T-helper 17 cell (primary cell): ENCODE measurements at regions not wholly inside any gene's neighbourhood (a gene's known extent, or its start where the extent isn't known, plus 50 kb on each side); places are given as distances from the start of the nearest gene placed in this dataset.

Experiments
- ATAC-seq: fragments of 150-1000 bp; cut with Tn5 transposase; 2 replicates; pipeline ENCODE4 v1.10.0; 2021; ENCODE audit warnings: mild to moderate bottlenecking, moderate library complexity
- DNase-seq, 3 donors: peaks; one replicate each; pipeline versions ENCODE4 v3.0.0 to v3.0.0-alpha.2; 2020 to 2021
- H3K9me3 ChIP-seq: one replicate; pipeline ENCODE4 v1.7.0; 2013; ENCODE audit warnings: low read length, mild to moderate bottlenecking; ENCODE audit not compliant: control insufficient read depth, poor library complexity, severe bottlenecking
- H3K27ac Mint-ChIP-seq: one replicate; pipeline ENCODE4 v1.8.0; 2022; ENCODE audit warnings: mild to moderate bottlenecking, moderate library complexity, mixed read lengths
- H3K27me3 Mint-ChIP-seq: one replicate; pipeline ENCODE4 v1.8.0; 2022; ENCODE audit warnings: mixed read lengths
- H3K36me3 Mint-ChIP-seq: one replicate; pipeline ENCODE4 v1.8.0; 2022; ENCODE audit warnings: low read depth, mixed read lengths
- H3K4me1 Mint-ChIP-seq: one replicate; pipeline ENCODE4 v1.8.0; 2022; ENCODE audit warnings: mild to moderate bottlenecking, mixed read lengths
- H3K4me3 Mint-ChIP-seq: one replicate; pipeline ENCODE4 v1.8.0; 2022; ENCODE audit warnings: mild to moderate bottlenecking, moderate library complexity, mixed read lengths

DNA sequence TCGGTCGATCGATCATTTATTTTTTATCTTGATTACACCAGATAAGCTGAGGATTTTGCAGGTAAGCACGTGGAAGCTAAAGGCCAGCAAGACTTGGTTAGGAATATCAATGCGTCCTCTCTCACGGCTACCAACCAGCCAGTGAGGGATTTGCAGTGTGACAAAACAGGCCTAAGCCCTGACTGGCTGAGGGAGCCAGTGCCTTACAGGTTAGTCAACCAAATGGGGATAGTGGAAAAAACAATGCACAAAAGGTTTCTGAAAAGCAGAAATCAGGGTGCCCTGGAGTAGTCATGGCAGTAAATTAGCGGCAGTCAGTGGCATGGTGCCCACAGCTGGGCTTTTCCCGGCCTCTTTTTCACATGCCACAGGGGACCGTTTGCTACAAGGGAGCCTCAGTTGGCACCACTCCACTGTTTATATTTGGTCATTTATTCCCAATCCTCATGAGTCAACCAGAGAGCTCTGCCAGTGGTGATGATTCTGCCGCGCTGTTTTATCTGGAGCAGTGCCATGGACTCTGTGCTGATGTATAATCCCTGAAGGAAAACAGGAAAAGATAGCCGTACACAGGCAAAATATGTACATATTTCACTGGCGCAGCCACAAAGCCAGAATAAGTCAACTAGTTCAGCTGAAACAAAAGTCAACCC is 167.6 kb downstream of the RHOU start:
- DNase-seq, result no peak

DNA sequence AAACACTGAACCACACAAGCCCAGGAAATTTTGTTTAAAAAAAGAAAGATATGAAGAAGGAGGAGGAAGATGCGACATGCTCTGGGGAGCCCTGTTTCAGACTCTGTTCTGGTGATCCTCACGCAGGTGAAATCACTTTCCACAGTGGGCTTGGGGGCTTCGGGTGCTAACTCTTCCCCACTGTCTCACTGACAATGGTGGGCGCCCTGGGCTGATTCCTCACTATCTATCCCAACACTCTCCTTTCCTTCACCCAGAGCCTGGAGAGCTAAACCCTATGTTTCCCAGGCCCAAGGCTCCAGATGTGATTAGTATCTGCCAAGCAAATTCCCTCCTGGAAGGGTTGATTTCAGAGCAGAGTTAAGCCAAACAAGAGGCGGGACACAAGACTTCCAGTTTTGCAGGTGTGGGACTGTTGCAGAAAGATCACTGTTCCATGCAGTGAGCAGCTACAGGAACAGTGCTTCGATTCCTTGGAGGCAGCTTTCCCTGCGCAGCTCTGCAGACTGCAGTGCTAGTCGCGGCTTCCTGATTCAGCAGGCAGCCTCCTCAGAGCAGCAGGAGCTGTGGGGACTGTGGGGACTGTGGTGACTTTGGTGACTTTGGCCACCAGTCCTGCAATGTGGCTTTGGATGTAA is 168.3 kb downstream of the RHOU start:
- H3K36me3 Mint-ChIP-seq, result no peaks in the 10 kb centered on the region
- H3K4me1 Mint-ChIP-seq, result peaks cover 5% of the 10 kb centered on the region
- no peak overlapping the region for H3K27ac Mint-ChIP-seq
- DNase-seq (no peak), ATAC-seq (no peak)
- H3K9me3 ChIP-seq, result no peaks in the 10 kb centered on the region
- H3K4me3 Mint-ChIP-seq, result no peak overlapping the region
- H3K27me3 Mint-ChIP-seq, result no peaks in the 10 kb centered on the region

More for the DNA sequence above, 167.6 kb downstream of the RHOU start:
- Mint-ChIP-seq H3K27me3 (no peaks in the 10 kb centered on the region), H3K36me3 (no peaks in the 10 kb centered on the region), H3K4me1 (peaks cover 5% of the 10 kb centered on the region), H3K4me3 (no peak overlapping the region), H3K27ac (no peak overlapping the region)
- no peaks in the 10 kb centered on the region for H3K9me3 ChIP-seq
- no peak for ATAC-seq

DNA sequence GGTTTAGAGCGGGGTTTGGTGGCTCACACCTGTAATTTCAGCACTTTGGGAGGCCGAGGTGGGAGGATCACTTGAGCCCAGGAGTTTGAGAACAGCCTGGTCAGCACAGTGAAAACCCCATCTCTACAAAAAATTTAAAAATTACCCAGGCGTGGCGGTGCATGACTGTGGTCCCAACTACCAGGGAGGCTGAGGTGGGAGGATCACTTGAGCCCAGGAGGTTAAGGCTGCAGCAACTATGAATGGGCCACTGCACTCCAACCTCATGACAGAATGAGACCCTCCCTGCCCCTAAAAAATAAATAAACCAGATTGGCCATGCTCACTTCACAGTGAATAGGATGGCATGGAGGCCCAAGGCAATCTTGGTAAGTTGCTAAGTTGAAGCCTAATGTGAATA is 168.9 kb downstream of the RHOU start:
- no peak overlapping the region for H3K4me3 Mint-ChIP-seq
- ATAC-seq, result no peak
- H3K27ac Mint-ChIP-seq, result no peak overlapping the region
- H3K4me1 Mint-ChIP-seq, result peaks cover 5% of the 10 kb centered on the region
- no peak for DNase-seq
- no peaks in the 10 kb centered on the region for H3K36me3 Mint-ChIP-seq
- H3K27me3 Mint-ChIP-seq, result no peaks in the 10 kb centered on the region
- no peaks in the 10 kb centered on the region for H3K9me3 ChIP-seq

DNA sequence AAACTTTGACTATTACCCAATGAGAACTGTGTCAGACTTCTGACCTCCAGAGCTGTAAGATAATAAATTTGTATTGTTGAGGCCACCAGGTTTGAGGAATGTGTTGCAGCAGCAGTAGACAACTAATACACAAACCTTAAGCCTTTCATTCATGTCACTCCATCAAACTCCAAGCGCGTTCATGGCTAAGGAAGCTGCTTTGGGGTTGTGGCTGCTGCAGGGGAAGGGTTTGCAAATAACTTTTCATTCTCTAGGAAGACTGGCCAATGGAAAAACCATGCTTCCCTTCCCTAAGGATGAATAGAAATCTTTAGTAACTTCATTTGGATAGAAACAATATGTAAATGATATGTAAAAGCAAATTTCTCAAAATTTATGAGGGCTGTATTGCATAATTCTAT is 170.4 kb downstream of the RHOU start:
- peaks cover 2% of the 10 kb centered on the region for H3K36me3 Mint-ChIP-seq
- H3K4me3 Mint-ChIP-seq, result no peak overlapping the region
- peak overlapping the region; percentile 59 for H3K27ac Mint-ChIP-seq
- DNase-seq (no peak), ATAC-seq (no peak)
- H3K4me1 Mint-ChIP-seq, result peaks cover 5% of the 10 kb centered on the region
- no peaks in the 10 kb centered on the region for H3K27me3 Mint-ChIP-seq
- no peaks in the 10 kb centered on the region for H3K9me3 ChIP-seq

DNA sequence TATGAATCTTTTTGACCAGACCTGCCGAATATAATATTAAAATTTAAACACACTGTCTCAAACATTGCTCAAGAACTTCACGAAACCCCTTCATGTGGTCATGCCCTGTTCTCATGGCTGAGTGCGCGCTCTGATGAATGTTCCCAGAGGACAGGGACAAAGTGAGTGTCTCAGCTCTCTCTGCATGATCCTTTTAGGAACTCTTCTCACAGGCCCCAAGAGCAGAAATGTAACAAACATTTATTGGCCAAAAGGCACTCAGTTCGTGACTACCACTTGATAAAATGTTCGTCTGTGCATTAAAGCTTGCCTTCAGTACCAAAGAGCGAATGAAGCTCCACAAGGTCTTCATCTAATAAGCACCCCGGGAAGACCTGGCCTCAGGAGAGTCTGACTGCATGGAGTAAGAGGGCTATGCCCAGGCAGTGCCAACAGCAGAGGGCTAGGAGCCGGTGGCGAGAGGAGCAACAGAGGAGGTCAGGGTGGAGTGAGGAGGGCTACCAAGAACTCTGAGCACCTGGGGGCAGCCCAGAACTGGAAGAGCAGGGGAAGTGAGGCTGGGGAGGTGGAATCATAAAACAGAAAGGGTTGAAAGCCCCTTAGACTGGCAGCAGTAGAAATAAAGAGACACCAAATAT is 171.1 kb downstream of the RHOU start:
- Mint-ChIP-seq H3K4me1 (peaks cover 5% of the 10 kb centered on the region), H3K27me3 (no peaks in the 10 kb centered on the region), H3K36me3 (peaks cover 2% of the 10 kb centered on the region), H3K4me3 (no peak overlapping the region), H3K27ac (peak overlapping the region; percentile 59)
- DNase-seq (no peak), ATAC-seq (no peak)
- H3K9me3 ChIP-seq, result no peaks in the 10 kb centered on the region

DNA sequence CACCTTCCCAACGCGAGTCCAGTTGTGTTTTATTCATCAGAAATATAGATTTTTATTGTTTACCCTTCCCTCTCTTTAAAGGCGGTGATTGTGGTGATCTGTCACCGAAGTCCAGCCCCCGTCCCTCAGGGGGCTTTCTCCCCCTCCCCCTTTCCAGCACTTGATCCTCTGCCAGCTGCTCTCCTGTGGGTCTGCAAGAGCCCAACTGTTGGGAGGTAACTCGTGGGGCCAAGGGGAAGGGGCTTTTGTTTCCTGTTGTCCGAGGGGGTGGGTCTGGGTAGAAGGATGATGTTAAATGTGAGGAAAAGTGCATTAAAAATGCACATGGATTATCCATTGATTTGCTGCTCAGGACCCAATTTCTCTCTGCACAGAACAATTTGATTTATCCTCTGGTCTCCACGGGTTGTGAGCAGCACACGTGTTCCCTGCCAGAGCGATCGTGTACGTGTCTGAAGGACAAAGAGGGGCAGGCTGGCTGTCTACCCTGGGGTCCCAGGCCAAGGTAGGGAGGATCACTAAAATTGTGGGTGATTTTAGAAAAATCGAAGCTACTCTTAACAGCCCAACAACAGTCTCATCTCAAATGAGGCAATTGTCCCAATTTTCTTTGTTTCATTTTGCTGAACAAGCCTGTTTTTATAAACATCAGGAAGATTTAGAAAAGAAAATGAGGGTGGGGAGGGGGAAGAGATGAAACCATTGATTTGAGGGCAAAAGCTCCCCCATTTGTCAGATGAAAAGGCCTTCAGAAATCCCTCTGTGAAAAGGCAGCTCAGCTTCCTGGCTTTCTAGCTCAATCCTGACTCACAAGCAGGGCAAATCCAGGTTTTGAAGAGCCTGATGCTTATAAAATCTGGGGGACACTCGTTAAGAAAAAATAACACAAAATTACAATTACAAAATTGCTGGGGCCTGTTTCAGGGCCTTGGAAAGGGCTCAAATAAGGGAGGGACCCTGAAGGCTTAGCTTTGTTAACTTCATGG is 176.2 kb downstream of the RHOU start:
- peaks cover 2% of the 10 kb centered on the region for H3K36me3 Mint-ChIP-seq
- H3K27me3 Mint-ChIP-seq, result no peaks in the 10 kb centered on the region
- H3K9me3 ChIP-seq, result no peaks in the 10 kb centered on the region
- H3K27ac Mint-ChIP-seq, result peak overlapping the region; percentile 32
- H3K4me3 Mint-ChIP-seq, result no peak overlapping the region
- no peak for ATAC-seq
- no peaks in the 10 kb centered on the region for H3K4me1 Mint-ChIP-seq
- DNase-seq, result no peak

DNA sequence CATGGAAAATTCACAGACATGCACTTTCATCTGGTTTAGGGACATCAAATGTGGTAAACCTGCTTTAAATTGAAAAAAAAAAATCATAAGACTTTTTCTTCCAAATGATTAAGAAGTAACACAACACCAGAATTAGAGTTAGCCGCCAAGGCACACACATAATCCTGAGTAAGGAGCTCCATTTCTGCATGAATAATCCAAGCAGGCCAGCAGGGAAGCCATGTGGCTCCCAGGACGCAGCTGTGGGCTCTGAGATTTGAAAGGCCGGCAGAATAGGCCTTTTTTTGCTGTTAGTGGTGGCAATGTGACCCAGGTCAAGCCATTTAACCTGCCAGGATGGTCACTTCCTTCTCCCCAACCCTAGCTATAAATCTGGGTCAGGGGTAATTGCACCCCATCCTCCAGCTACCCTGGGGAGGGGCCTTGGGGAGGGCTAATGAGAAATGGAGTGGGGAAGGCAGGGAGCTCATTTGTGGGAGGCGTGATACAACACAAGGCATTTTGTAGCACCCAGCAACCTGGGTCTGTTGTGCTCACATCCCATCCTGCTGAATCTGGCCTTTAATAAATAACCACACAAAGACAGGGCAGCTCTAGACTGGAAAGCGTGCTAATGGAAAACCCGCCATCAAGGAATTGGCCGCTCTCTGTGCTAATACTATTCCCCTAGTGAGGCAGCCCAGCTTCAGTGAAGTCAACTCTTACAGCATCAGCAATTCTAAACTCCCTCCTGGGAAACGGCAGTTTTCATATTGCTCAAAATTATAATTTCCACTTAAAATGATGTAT is 178.5 kb downstream of the RHOU start:
- H3K9me3 ChIP-seq, result no peaks in the 10 kb centered on the region
- DNase-seq, result no peak
- Mint-ChIP-seq H3K4me3 (no peak overlapping the region), H3K4me1 (peaks cover 2% of the 10 kb centered on the region), H3K36me3 (peaks cover 2% of the 10 kb centered on the region), H3K27me3 (no peaks in the 10 kb centered on the region), H3K27ac (no peak overlapping the region)
- no peak for ATAC-seq

DNA sequence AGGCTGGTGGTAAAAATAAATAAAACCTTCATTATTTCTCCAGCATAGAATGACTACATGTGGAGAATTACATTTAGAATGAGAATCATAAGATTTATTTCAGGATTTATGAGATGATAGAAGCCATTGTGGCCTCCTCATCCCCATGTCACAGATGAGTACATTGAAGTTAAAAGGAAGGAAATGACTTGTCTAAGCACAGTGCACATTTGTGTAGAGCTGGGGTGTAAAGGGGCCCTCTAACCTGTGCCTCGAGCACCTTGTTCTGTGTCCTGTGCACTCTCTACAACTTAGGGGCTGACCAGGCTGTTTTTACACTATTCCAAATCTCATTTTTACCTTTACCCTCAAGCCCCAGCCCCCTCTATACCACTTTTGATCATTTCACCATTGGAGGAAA is 179.4 kb downstream of the RHOU start:
- H3K9me3 ChIP-seq, result no peaks in the 10 kb centered on the region
- DNase-seq (no peak), ATAC-seq (no peak)
- peaks cover 2% of the 10 kb centered on the region for H3K4me1 Mint-ChIP-seq
- no peaks in the 10 kb centered on the region for H3K27me3 Mint-ChIP-seq
- H3K27ac Mint-ChIP-seq, result no peak overlapping the region
- no peak overlapping the region for H3K4me3 Mint-ChIP-seq
- peaks cover 1% of the 10 kb centered on the region for H3K36me3 Mint-ChIP-seq

DNA sequence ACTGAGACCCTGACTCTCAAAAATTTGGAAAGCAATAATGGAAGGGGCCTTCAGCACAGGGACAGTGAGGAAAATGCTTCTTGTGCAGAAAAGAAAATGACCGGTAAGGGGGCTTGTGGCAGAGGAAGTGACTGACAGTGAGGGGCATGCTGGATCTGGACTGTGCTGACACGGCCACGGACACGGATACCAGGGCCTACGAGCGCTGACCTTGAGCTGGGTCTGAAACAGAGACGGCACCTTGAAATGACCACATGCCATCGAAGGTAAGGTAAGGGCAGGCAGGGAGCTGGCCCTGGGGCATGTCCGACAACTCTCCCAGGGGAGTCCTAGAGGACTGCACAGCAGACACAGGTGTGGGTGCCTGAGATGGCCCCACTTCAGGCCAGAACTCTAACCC is 182.1 kb downstream of the RHOU start:
- Mint-ChIP-seq H3K4me3 (no peak overlapping the region), H3K27ac (no peak overlapping the region), H3K4me1 (peaks cover 7% of the 10 kb centered on the region), H3K27me3 (no peaks in the 10 kb centered on the region), H3K36me3 (no peaks in the 10 kb centered on the region)
- ATAC-seq (no peak), DNase-seq (no peak)
- no peaks in the 10 kb centered on the region for H3K9me3 ChIP-seq

DNA sequence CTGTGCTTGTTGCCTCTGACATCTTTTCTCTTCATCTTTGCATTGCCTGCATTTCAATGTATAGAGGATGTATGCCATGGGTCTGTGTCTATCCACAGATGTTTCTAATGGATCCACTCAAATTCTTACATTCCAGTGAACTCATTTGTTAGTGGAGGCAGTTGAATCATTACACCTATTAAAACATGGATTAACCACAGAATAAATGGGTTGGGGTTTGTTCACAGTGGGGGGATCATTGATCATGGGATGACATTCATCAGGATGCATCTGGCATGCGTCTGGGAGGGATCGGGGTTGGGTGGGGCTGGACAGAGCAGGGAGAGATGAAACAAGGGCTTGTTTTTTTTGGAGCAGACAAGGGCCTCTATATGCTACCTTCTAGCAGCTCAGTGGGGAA is 182.5 kb downstream of the RHOU start:
- DNase-seq (no peak), ATAC-seq (no peak)
- Mint-ChIP-seq H3K4me3 (no peak overlapping the region), H3K27me3 (no peaks in the 10 kb centered on the region), H3K27ac (no peak overlapping the region), H3K4me1 (peaks cover 7% of the 10 kb centered on the region), H3K36me3 (no peaks in the 10 kb centered on the region)
- H3K9me3 ChIP-seq, result no peaks in the 10 kb centered on the region

DNA sequence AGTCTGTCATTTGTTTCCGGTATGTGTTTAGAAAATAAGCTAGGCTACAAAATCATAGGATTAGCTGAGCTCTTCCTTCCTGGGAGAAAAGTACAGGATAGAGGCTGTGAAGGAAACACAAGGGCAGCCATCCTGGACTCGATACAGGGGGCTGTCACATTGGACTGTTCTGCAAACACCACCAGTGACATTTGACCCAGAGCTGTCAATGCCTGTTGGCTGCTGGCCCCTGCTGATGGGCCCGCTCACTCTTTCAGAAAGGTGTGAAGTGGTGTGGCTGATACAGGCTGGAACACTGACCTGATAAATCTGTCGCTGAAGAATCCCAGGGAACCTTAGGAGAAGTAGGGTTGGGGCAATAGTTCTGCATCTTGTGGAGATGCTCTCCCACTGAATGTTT is 183.1 kb downstream of the RHOU start:
- no peak overlapping the region for H3K4me3 Mint-ChIP-seq
- H3K27me3 Mint-ChIP-seq, result no peaks in the 10 kb centered on the region
- H3K36me3 Mint-ChIP-seq, result no peaks in the 10 kb centered on the region
- no peak overlapping the region for H3K27ac Mint-ChIP-seq
- ATAC-seq (no peak), DNase-seq (no peak)
- H3K4me1 Mint-ChIP-seq, result peaks cover 7% of the 10 kb centered on the region
- H3K9me3 ChIP-seq, result no peaks in the 10 kb centered on the region

DNA sequence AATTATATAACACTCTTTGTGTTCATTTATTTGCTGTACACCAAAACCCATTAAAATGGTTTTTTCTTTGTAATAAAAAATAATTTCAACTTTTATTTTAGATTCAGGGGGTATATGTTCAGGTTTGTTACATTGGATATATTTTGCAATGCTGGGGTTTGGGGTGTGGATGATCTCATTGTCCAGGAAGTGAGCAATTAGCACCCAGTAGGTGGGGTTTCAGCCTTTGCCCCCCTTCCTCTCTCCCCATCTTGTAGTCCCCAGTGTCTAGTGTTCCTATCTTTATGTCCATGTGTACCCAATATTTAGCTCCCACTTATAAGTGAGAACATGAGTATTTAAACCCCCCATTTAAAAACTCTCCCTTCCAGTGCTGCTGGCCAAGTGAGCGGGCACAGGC is 184.6 kb downstream of the RHOU start:
- no peaks in the 10 kb centered on the region for H3K36me3 Mint-ChIP-seq

More for the DNA sequence above, 184.6 kb downstream of the RHOU start:
- no peak for DNase-seq
- ATAC-seq, result no peak
- no peaks in the 10 kb centered on the region for H3K9me3 ChIP-seq
- Mint-ChIP-seq H3K27me3 (no peaks in the 10 kb centered on the region), H3K27ac (no peak overlapping the region), H3K4me1 (peaks cover 7% of the 10 kb centered on the region), H3K4me3 (no peak overlapping the region)
